HepG2 (cell line): ENCODE measurements at regions not wholly inside any gene's neighbourhood (a gene's known extent, or its start where the extent isn't known, plus 50 kb on each side); places are given as distances from the start of the nearest gene placed in this dataset.

Experiments
- ATAC-seq: fragments of 200-7000 bp; cut with Tn5 transposase; 3 replicates; pipeline ENCODE4 v1.9.1; 2020; ENCODE audit warnings: mild to moderate bottlenecking, moderate library complexity
- BruUV-seq: library from RNA; stranded (reverse); fragments of 400-500 nt; replicated peaks from 2 replicates; lab custom pipeline; 2021; lab: Mats Ljungman, UMichigan
- CTCF ChIA-PET: fragments of 300-600 bp; formaldehyde crosslinking; extraction: SDS; loops from one replicate; lab custom pipeline; 2021; ENCODE audit warnings: low total read pairs, inconsistent platforms, low intra/inter-chr PET ratio; lab: Yijun Ruan, JAX
- POLR2A ChIA-PET: fragments of 350-600 bp; sonication (Branson Sonifier 250); formaldehyde crosslinking; loops from one replicate; lab custom pipeline; 2020; ENCODE audit warnings: antibody characterized with exemption, inconsistent platforms; lab: Yijun Ruan, JAX
- DNase-seq: peaks from one replicate; pipeline ENCODE4 v3.0.0-alpha.2; 2015; ENCODE audit warnings: low spot score
- FAIRE-seq: peaks from 3 replicates; lab custom pipeline; 2011; peaks lifted over from hg19 to GRCh38; lab: Jason Lieb, UNC
- H2AFZ ChIP-seq: one replicate; pipeline ENCODE4 v1.6.1; 2011; ENCODE audit warnings: low read length, inconsistent platforms
- H3K27ac ChIP-seq: fragments of 300-600 bp; 3 replicates; pipeline ENCODE4 v1.8.0; 2011; ENCODE audit warnings: mixed run types, mild to moderate bottlenecking, mixed read lengths, low read length, inconsistent platforms; ENCODE audit not compliant: insufficient read depth; ENCODE audit errors: extremely low read length
- H3K27me3 ChIP-seq, 2 experiments: fragments of 200-600 bp in 1 of 2; 2 replicates in 1 of 2; 3 replicates in 1 of 2; pipeline versions ENCODE4 v1.6.0 to v1.8.0; 2011; ENCODE audit warnings: low read length in 2 of 2, mild to moderate bottlenecking in 2 of 2, moderate library complexity in 2 of 2, inconsistent platforms in 1 of 2; ENCODE audit not compliant: insufficient read depth in 2 of 2, control insufficient read depth in 1 of 2
- H3K36me3 ChIP-seq, 2 experiments: fragments of 200-600 bp in 1 of 2; replicated peaks in 1 of 2; 2 replicates in 1 of 2; 3 replicates in 1 of 2; pipeline versions ENCODE4 v1.5.1 to v1.8.0; 2011; ENCODE audit warnings: low read length in 2 of 2, inconsistent platforms in 1 of 2; ENCODE audit not compliant: insufficient read depth in 2 of 2, control insufficient read depth in 1 of 2
- H3K4me1 ChIP-seq: 2 replicates; pipeline ENCODE4 v1.5.1; 2012; ENCODE audit warnings: low read length, inconsistent platforms; ENCODE audit not compliant: insufficient read depth
- H3K4me2 ChIP-seq: 2 replicates; pipeline ENCODE4 v1.6.0; 2011; ENCODE audit warnings: low read depth, low read length, inconsistent platforms
- H3K4me3 ChIP-seq, 3 experiments: fragments of 200-600 bp in 1 of 3; sonication (generic), shearing (Covaris generic) in 1 of 3; replicated peaks in 1 of 3; 2 replicates each; pipeline ENCODE4 v1.5.1; 2011 to 2016; ENCODE audit warnings: low read length in 3 of 3, inconsistent platforms in 2 of 3, low read depth in 2 of 3, mild to moderate bottlenecking in 2 of 3, control low read depth in 1 of 3, mixed read lengths in 1 of 3; ENCODE audit not compliant: insufficient read depth in 1 of 3
- H3K79me2 ChIP-seq: one replicate; pipeline ENCODE4 v1.6.1; 2011; ENCODE audit warnings: low read length, inconsistent platforms; ENCODE audit not compliant: insufficient read depth
- H3K9ac ChIP-seq: 2 replicates; pipeline ENCODE4 v1.6.0; 2011; ENCODE audit warnings: mild to moderate bottlenecking, low read depth, low read length, inconsistent platforms; ENCODE audit not compliant: insufficient read depth
- H3K9me3 ChIP-seq: 2 replicates; pipeline ENCODE4 v1.5.1; 2012; ENCODE audit warnings: mild to moderate bottlenecking, low read length
- H4K20me1 ChIP-seq: 2 replicates; pipeline ENCODE4 v1.6.0; 2011; ENCODE audit warnings: inconsistent platforms, mild to moderate bottlenecking, low read length, moderate library complexity; ENCODE audit not compliant: insufficient read depth
- RFX5 ChIP-seq: IDR thresholded peaks from 2 replicates; pipeline ENCODE4 v1.6.1; 2011; ENCODE audit warnings: low read depth, low read length, improper control_type of control experiment
- ZNF567 ChIP-seq: sonication (generic); formaldehyde crosslinking; IDR thresholded peaks from 2 replicates; pipeline ENCODE4 v1.8.1; 2023; ENCODE audit warnings: mild to moderate bottlenecking, missing genetic modification reagents, borderline replicate concordance
- WGBS: methylation state at CpG from one replicate; pipeline ENCODE4 v1.1.6; 2017; ENCODE audit warnings: low lambda C conversion rate; 5-methylcytosine and 5-hydroxymethylcytosine counted together
- in situ Hi-C: cut with HindIII; loops from 2 replicates; pipeline ENCODE4 v1.10.0; 2017; ENCODE audit warnings: low pct_unique_long_range_greater_than_20kb; ENCODE audit not compliant: extremely low pct_ligation_motif_present
- intact Hi-C: fragments of 100-400 bp; cut with micrococcal nuclease; formaldehyde crosslinking; loops from one replicate; pipeline ENCODE4 v1.10.0; 2022; ENCODE audit not compliant: unreplicated experiment
- TF ChIP-seq, protein P1 (sequence below): sonication (generic); formaldehyde crosslinking; IDR thresholded peaks from 2 replicates; pipeline ENCODE4 v1.5.1; 2020; ENCODE audit warnings: missing genetic modification reagents, mild to moderate bottlenecking, borderline replicate concordance
- TF ChIP-seq, protein P2 (sequence below): IDR thresholded peaks from 2 replicates; pipeline ENCODE4 v1.6.1; 2016; ENCODE audit warnings: low read depth

DNA sequence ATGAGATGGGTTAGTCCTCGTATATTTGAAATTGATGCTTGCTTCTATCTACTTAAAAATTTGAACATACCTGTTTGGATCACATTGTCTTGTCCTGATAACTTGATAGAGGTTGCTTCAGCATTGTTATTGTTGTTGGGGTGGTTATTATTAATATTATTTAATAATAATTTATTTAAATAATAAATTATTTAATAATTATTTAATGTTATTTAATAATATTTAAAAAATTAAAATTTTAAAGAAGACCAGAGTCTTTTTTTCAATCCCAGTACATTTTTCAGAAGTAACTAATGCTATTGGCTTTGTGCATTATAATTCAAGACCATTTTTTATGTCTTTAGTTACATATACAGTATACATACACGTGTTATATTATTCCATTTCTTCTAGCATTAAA is 116.6 kb upstream of the DUSP22 start:
- Histone ChIP-seq H3K9ac (no peak overlapping the region), H3K79me2 (no peaks in the 10 kb centered on the region), H3K27me3 (0 out of 5 replicates have a peak, but pooled peaks cover 2 to 4% of the 10 kb centered on the region in 2 experiments), H4K20me1 (no peaks in the 10 kb centered on the region), H3K4me1 (no peaks in the 10 kb centered on the region), H3K4me2 (no peak overlapping the region), H3K36me3 (no peaks in the 10 kb centered on the region), H3K9me3 (no peaks in the 10 kb centered on the region), H3K27ac (no peak overlapping the region), H2AFZ (no peak overlapping the region), H3K4me3 (no peak overlapping the region)
- POLR2A ChIA-PET: no interaction called here
- intact Hi-C loops: no loop called here
- DNase-seq: no peak
- FAIRE-seq: no peak
- no TSS peak for BruUV-seq
- WGBS: 31% methylated on average over 2 of the region's 2 CpGs
- no peak for ATAC-seq
- TF ChIP-seq ZNF567 (CRISPR knock-in tag) (no peak), RFX5 (no peak)
- TF ChIP-seq, protein P1, sequence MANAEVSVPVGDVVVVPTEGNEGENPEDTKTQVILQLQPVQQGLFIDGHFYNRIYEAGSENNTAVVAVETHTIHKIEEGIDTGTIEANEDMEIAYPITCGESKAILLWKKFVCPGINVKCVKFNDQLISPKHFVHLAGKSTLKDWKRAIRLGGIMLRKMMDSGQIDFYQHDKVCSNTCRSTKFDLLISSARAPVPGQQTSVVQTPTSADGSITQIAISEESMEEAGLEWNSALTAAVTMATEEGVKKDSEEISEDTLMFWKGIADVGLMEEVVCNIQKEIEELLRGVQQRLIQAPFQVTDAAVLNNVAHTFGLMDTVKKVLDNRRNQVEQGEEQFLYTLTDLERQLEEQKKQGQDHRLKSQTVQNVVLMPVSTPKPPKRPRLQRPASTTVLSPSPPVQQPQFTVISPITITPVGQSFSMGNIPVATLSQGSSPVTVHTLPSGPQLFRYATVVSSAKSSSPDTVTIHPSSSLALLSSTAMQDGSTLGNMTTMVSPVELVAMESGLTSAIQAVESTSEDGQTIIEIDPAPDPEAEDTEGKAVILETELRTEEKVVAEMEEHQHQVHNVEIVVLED (CRISPR knock-in tag): no peak
- TF ChIP-seq, all 625 proteins: peak for 0
- CTCF ChIA-PET: no interaction called here
- in situ Hi-C loops: no loop called here

DNA sequence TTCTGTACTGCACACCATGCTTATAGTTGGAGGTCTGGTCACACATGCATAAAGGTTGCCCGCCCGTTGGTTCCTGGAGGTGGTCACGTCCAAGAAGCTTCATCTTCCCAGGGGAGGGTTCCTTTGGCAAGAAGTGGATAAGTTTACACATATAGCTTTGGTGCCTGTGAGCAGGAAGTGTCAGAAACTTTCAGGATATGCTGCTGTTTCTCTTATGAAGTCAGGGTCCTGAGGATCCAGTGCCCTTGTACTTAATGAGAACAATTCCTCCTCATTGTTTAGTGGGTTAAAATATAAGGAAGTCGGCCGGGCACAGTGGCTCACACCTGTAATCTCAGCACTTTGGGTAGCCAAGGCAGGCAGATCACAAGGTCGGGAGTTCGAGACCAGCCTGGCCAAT is 115.5 kb upstream of the DUSP22 start:
- 30% methylated on average over 7 of the region's 7 CpGs for WGBS
- CTCF ChIA-PET: no interaction called here
- ATAC-seq: no peak

More for the DNA sequence above, 115.5 kb upstream of the DUSP22 start:
- H3K4me3 ChIP-seq: no peak overlapping the region
- no peaks in the 10 kb centered on the region for H3K36me3 ChIP-seq
- H3K9ac ChIP-seq: no peak overlapping the region
- in situ Hi-C loops: no loop called here
- DNase-seq (no peak), FAIRE-seq (no peak)
- no peaks in the 10 kb centered on the region for H3K79me2 ChIP-seq
- POLR2A ChIA-PET: no interaction called here
- H3K4me2 ChIP-seq: no peak overlapping the region
- TF ChIP-seq, protein P2, sequence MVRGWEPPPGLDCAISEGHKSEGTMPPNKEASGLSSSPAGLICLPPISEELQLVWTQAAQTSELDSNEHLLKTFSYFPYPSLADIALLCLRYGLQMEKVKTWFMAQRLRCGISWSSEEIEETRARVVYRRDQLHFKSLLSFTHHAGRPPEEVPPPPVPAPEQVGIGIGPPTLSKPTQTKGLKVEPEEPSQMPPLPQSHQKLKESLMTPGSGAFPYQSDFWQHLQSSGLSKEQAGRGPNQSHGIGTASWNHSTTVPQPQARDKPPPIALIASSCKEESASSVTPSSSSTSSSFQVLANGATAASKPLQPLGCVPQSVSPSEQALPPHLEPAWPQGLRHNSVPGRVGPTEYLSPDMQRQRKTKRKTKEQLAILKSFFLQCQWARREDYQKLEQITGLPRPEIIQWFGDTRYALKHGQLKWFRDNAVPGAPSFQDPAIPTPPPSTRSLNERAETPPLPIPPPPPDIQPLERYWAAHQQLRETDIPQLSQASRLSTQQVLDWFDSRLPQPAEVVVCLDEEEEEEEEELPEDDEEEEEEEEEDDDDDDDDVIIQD: no peak
- TF ChIP-seq, all 625 proteins: peak for 0
- Histone ChIP-seq H3K4me1 (no peaks in the 10 kb centered on the region), H3K9me3 (no peaks in the 10 kb centered on the region), H4K20me1 (no peaks in the 10 kb centered on the region), H3K27ac (no peak overlapping the region), H3K27me3 (0 out of 5 replicates have a peak, but pooled peaks cover 2 to 8% of the 10 kb centered on the region in 2 experiments), H2AFZ (no peak overlapping the region)
- intact Hi-C loops: no loop called here
- no TSS peak for BruUV-seq
